ENCODE measurements at regions not wholly inside any gene's neighbourhood (a gene's known extent, or its start where the extent isn't known, plus 50 kb on each side); places are given as distances from the start of the nearest gene placed in this dataset.
"Not testable (repeated sequence)": the region's sequence is repeated elsewhere in the genome, so short reads cannot be mapped to it uniquely, and the experiment has no call there.

- DNase-seq: no peak
Observed at GRCh38 chr20:48461091-48461734, 366.6 kb downstream of the PREX1 start.

GRCh38 chr20:48460681-48461080 lies 367.1 kb downstream of the PREX1 start:
- no peak for DNase-seq

- no peak for DNase-seq
Observed at GRCh38 chr20:48459722-48460395, 367.9 kb downstream of the PREX1 start.

GRCh38 chr20:48458601-48459385 lies 369.0 kb downstream of the PREX1 start:
- no peak for DNase-seq

- no peak for DNase-seq
Observed at GRCh38 chr20:48458003-48458377, 369.8 kb downstream of the PREX1 start.

- no peak for DNase-seq
Observed at GRCh38 chr20:48457193-48458002, 370.4 kb downstream of the PREX1 start.

GRCh38 chr20:48456366-48457192 lies 371.2 kb downstream of the PREX1 start:
- no peak for DNase-seq

- DNase-seq: no peak
Observed at GRCh38 chr20:48455651-48456365, 372.0 kb downstream of the PREX1 start.

- DNase-seq: no peak
Observed at GRCh38 chr20:48454671-48455490, 372.9 kb downstream of the PREX1 start.

- DNase-seq: no peak
Observed at GRCh38 chr20:48453477-48454093, 374.2 kb downstream of the PREX1 start.

- no peak for DNase-seq
Observed at GRCh38 chr20:48451401-48451800, 376.4 kb downstream of the PREX1 start.

GRCh38 chr20:48448666-48449600 lies 378.9 kb downstream of the PREX1 start:
- DNase-seq: no peak

GRCh38 chr20:48447456-48447855 lies 380.3 kb downstream of the PREX1 start:
- DNase-seq: no peak

GRCh38 chr20:48445827-48446226 lies 382.0 kb downstream of the PREX1 start:
- DNase-seq: no peak

GRCh38 chr20:48444249-48444648 lies 383.6 kb downstream of the PREX1 start:
- DNase-seq: no peak

GRCh38 chr20:48440916-48441315 lies 386.9 kb downstream of the PREX1 start:
- DNase-seq: no peak

GRCh38 chr20:48440261-48440660 lies 387.5 kb downstream of the PREX1 start:
- DNase-seq: not testable (repeated sequence)

- DNase-seq: no peak
Observed at GRCh38 chr20:48437146-48437545, 390.7 kb downstream of the PREX1 start.

GRCh38 chr20:48436609-48437008 lies 391.2 kb downstream of the PREX1 start:
- DNase-seq: not testable (repeated sequence)
